Gastroesophageal sphincter (tissue), 4 donors: ENCODE measurements at regions not wholly inside any gene's neighbourhood (a gene's known extent, or its start where the extent isn't known, plus 50 kb on each side); places are given as distances from the start of the nearest gene placed in this dataset.
"Not testable (repeated sequence)": the region's sequence is repeated elsewhere in the genome, so short reads cannot be mapped to it uniquely, and the experiment has no call there.

Experiments
- ATAC-seq: fragments of 150-250 bp; one replicate; pipeline ENCODE4 v1.9.1; 2016; ENCODE audit warnings: mild to moderate bottlenecking, moderate library complexity
- H3K27ac ChIP-seq, 4 donors: fragments of 200-600 bp; sonication (generic) in 3 of 4; 1 replicate in 3 of 4; 2 replicates in 1 of 4; pipeline ENCODE4 v1.5.1; 2016 to 2019
- H3K27me3 ChIP-seq: fragments of 200-600 bp; sonication (generic); one replicate; pipeline ENCODE4 v1.5.1; 2019
- H3K36me3 ChIP-seq, 2 donors: fragments of 200-600 bp; sonication (generic); one replicate each; pipeline ENCODE4 v1.5.1; 2019; ENCODE audit warnings: control low read depth in 1 of 2
- H3K4me1 ChIP-seq, 3 donors: fragments of 200-600 bp; sonication (generic); 1 replicate in 2 of 3; 2 replicates in 1 of 3; pipeline ENCODE4 v1.5.1; 2016 to 2019; ENCODE audit warnings: control low read depth in 2 of 3
- H3K4me3 ChIP-seq, 2 donors: fragments of 200-600 bp; sonication (generic); one replicate each; pipeline ENCODE4 v1.5.1; 2019; ENCODE audit warnings: mild to moderate bottlenecking in 1 of 2, moderate library complexity in 1 of 2
- H3K9me3 ChIP-seq, 3 donors: fragments of 200-600 bp; sonication (generic); one replicate each; pipeline ENCODE4 v1.5.1; 2017 to 2019; ENCODE audit warnings: control low read depth in 2 of 3
- POLR2A ChIP-seq, 2 donors: fragments of 450-650 bp; IDR thresholded peaks; one replicate each; pipeline ENCODE4 v1.6.1; 2017; ENCODE audit warnings: antibody characterized with exemption in 2 of 2, mild to moderate bottlenecking in 2 of 2, moderate library complexity in 1 of 2
- POLR2AphosphoS5 ChIP-seq: sonication (generic); formaldehyde crosslinking; IDR thresholded peaks from one replicate; pipeline ENCODE4 v1.6.1; 2017; ENCODE audit warnings: antibody characterized with exemption
- WGBS, 2 donors: methylation state at CpG; one replicate each; pipeline ENCODE4 v1.1.5; 2018; ENCODE audit warnings: low coverage in 1 of 2; 5-methylcytosine and 5-hydroxymethylcytosine counted together
- small RNA-seq, 4 donors: library from RNA; depleted of rRNA; stranded (forward); fragments of <200 nt; gene quantifications; one replicate each; pipeline ENCODE3, GENCODE V24; 2016

DNA sequence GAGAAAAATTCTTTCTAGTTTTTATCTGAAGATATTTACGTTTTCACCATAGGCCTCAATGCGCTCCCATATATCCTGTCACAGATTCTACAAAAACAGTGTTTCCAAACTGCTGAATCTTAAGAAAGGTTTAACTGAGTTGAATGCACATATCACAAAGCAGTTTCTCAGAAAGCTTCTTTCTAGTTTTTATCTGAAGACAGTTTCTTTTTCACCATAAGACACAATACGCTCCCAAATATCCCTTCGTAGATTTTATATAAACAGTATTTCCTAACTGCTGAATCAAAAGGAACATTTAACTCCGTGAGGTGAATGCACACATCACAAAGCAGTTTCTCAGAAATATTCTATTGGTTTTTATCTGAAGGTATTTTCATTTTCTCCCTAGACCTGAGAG lies 385.5 kb downstream of the ALG10 start:
- WGBS, 2 donors = 79 to 83% methylated on average over 5 of the region's 5 CpGs
- Histone ChIP-seq H3K27me3 (no peaks in the 10 kb centered on the region), H3K36me3 (no peaks in the 10 kb centered on the region), H3K4me1 (no peaks in the 10 kb centered on the region), H3K9me3 (peaks cover 0 to 100% (median 0%) of the 10 kb centered on the region in 3 donors), H3K4me3 (no peak overlapping the region), H3K27ac (no peak overlapping the region)
- no peak for ATAC-seq
- TF ChIP-seq POLR2AphosphoS5 (no peak), POLR2A (IDR thresholded peaks at IDR 0.05) (no peak)

DNA sequence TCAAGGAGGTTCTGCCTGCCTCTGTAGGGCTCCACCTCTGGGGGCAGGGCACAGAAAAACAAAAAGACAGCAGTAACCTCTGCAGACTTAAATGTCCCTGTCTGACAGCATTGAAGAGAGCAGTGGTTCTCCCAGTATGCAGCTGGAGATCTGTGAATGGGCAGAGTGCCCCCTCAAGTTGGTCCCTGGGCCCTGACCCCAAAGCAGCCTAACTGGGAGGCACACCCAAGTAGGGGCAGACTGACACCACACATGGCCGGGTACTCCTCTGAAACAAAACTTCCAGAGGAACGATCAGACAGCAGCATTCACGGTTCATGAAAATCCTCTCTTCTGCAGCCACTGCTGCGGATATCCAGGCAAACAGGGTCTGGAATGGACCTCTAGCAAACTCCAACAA lies 409.2 kb downstream of the ALG10 start:
- peaks cover 0 to 54% (median 0%) of the 10 kb centered on the region in 3 donors for H3K9me3 ChIP-seq
- H3K36me3 ChIP-seq, H3K27ac ChIP-seq, H3K27me3 ChIP-seq, ATAC-seq, H3K4me3 ChIP-seq, H3K4me1 ChIP-seq: not testable (repeated sequence)
- WGBS, 2 donors = no CpG with 5 or more reads among the region's 4 CpGs

Small RNA genes in the stretch of these regions (small RNA-seq; reads per million reads assigned to genes)
- gene RNA5SP357 = 0.49 to 1.4 (median 0.94) reads per million in 4 donors
